Activated CD4-positive, alpha-beta T cell treated with anti-CD3 and anti-CD28 coated beads for 4 hours (primary cell): ENCODE measurements at regions not wholly inside any gene's neighbourhood (a gene's known extent, or its start where the extent isn't known, plus 50 kb on each side); places are given as distances from the start of the nearest gene placed in this dataset.
"Not testable (repeated sequence)": the region's sequence is repeated elsewhere in the genome, so short reads cannot be mapped to it uniquely, and the experiment has no call there.

Source experiments
- DNase-seq, 2 donors: peaks; one replicate each; pipeline ENCODE4 v3.0.0-alpha.2; 2020

DNA sequence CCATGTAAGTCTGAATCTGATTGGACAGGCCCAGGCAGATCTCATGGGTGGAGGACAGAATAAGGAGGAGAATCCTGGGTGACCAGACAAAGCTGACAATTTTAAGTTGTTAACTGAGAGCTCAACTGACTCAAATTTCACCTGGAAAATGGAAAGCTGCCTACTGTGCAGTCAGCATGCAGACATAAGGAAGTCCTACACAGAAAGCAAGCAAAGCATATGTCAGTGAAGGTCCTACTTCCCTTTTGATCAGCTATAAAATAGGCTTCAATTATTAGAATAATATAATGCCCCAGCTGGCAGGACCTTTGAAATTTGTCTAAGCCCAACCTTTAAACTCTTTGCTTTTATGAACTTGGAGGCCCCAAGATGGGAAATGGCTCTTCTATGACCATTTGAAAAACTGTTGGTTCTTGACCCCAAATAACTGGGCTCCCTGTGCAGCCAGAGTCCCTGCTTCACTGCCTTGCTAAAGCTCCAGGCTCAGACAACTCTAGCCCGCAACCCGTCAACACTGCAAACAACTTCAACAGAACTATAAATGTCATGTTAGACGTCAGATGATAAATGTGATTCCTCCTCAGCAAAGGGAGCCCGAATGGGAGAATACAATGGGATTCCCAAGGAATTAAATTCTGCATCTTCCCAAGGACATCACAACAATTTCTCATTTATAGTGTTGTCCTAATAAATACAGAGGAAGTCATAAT lies 118.9 kb upstream of the ADRA1B start:
- DNase-seq = no peak

DNA sequence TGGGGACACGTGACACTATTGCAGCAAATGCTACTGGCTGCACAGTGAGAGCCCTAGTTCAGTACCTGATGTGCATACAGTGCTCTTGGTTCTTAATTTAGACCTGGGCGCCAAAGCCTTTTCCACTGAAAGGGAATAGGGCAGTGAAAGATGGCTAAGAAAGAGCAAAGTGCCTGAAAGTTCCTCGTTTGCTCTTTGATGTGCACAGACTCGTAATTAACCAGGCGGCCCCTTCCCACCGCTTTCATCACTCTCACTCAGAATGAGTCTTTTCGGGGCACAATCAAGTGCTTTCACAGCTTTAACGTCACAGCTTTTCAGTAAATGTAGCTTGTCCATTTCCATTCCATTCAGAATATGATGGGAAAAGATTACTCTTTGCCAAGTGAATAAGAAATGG lies 116.6 kb upstream of the ADRA1B start:
- DNase-seq = no peak

DNA sequence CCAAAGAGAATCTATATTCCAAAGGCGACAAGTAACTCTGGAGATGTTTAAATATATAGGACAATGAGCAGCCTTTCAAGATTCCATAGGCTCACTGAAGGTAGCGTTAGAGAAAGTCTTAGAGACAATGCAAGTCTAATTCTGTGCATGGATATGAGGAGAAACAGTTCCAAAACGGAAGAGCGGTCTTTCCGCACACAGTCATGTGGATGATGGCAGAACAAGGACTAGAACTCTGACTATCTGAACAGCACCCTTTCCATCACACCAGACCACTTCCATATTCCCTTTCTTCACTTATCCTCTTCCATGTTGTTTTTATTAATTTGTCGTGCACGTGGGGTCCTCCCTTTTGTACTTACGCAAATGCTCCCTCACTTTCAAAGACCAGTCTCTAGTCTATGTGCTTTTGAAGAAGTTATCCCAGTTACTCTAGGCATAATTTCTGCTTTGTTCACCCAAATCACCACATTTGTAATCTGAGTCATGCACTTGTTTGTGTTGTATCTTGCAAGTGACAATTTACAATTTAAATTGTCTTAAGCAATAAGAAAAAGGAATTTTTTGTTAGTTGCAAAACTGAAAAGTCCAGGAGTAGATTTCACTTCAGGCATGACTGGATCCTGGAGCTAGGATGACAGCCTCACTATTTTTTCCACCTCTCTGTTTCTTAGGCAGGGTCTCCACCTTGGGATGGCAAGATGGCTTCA lies 116.0 kb upstream of the ADRA1B start:
- DNase-seq = no peak

DNA sequence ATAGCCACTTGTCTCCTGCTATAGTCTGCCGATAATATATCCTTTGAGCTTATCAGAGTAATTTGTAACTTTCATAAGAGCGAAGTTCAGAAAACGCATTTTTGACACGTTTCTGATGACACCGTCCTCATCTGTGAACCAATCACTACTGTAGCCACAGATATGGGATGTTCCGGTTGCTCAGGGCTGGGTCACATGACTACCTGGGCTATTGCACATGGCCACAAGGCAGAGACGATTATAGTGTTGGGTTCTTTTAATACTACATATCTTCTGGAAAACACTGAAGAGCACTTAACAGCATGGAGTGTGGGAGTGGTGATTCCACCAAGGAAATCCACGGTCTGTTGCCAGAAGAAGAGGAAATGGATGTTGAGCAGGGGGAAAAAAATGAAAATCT lies 115.0 kb upstream of the ADRA1B start:
- no peak for DNase-seq

DNA sequence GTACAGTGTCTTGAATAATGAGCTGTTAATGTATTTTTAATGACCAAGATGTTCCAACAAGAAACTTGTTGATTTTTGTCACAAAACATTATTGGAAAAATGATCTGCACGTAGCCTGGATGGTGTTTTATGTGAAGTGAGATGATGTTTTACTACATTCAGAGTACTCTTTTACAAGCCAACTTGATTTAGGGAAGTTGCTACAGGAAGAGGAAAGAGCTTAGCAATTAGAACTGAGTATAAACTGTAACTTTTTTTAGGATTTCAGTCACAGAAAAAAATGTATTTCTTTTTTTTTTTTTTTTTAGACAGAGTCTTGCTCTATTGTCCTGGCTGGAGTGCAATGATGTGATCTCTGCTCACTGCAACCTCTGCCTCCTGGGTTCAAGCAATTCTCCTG lies 113.6 kb upstream of the ADRA1B start:
- DNase-seq = no peak

DNA sequence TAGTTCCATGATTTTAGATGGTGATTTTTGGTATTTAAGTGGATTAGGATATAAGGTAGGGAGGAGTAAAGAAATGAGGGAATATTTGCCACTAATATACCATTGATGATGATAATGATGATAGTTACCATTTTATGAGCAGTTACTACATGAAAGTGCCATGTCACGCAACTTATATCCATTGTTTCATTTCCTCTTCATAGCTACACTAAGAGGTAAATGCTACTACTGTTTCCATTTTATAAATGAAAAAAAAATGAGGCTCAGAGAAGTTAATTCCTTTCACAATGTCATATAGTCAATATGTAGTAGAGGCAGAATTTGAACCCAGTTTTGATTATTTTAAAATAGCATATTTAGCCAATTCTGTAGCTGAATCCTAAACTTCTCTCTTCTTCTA lies 112.2 kb upstream of the ADRA1B start:
- DNase-seq = no peak

DNA sequence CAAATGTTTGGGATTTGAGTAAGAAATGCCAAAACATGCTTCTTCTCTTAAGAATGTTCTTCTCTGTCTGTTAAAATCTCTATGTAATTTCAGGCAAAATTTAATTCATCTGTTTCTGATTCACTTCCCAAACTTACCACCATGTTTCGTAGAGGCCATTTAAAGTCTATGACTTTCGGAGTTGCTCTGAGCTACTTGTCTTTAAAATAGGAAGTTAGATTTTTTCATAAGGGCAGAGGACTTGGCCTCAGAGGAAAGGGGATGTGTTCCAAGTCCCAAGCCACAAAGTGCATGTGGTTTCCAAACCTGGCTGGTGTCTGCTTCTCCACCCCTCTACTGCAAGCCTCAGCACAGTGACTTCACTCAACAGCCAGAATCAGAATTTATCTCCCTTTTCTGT lies 111.3 kb upstream of the ADRA1B start:
- no peak for DNase-seq

DNA sequence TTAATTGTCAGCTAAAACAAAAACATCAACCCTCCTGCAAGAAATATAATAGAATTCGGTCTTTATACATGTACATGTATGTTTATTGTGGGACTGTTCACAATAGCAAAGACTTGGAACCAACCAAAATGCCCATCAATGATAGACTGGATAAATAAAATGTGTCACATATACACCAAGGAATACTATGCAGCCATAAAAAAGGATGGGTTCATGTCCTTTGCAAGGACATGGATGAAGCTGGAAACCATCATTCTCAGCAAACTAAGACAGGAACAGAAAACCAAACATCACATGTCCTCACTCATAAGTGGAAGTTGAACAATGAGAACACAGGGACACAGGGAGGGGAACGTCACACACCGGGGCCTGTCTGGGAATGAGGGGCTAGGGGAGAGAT lies 109.1 kb upstream of the ADRA1B start:
- DNase-seq = not testable (repeated sequence)

DNA sequence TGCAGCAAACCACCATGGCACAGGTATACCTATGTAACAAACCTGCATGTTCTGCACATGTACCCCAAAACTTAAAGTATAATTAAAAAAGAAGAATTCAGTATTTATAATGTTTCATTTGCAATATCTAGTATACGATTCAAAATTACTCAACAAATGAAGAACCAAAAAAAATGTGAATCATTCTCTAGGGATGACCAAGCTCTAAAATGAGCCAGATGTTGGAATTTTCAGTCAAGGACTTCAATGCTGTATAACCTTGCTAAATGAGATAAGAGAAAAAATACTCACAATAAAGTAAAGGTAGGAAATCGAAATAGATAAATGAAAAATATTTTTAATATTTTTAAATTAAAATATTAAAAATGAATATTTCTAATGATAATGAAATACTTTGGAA lies 108.7 kb upstream of the ADRA1B start:
- no peak for DNase-seq

DNA sequence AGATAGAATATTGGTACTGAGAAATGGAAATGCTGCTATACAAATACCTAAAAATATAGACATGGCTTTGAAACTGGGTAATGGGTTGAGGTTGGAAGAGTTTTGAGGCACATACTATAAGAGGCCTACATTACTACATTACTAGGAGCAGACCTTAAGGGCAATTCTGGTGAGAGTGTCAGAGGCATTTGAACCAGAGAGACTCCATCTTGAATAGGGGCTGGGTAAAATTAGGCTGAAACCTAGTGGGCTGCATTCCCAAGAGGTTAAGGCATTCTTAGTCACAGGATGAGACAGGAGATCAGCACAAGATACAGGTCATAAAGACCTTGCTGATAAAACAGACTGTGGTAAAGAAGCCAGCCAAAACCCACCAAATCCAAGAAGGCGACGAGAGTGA lies 104.6 kb upstream of the ADRA1B start:
- no peak for DNase-seq

DNA sequence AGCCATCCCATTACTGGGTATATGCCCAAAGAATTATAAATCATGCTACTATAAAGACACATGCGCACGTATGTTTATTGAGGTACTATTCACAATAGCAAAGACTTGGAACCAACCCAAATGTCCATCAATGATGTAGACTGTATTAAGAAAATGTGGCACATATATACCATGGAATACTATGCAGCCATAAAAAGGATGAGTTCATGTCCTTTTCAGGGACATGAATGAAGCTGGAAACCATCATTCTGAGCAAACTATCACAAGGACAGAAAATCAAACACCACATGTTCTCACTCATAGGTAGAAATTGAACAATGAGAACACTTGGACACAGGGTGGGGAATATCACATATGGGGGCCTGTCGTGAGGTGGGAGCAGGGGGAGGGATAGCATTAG lies 103.5 kb upstream of the ADRA1B start:
- DNase-seq = not testable (repeated sequence)

DNA sequence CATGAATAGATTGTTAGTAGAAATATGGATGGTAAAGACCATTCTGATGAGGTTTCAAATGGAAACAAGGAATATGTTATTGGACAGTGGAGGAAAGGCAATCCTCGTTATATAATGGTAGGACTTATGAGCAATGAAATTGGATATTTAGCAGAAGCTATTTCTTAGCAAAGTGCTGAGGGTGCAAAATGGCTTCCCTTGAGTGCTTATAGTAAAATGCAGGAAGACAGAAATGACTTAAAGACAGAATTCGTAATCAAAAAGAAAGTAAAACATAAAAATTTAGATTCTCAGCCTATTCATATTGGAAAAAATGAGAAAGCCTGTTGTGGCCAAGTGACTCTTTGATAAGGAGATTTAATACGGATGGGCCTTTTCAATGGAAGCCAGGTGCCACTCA lies 102.1 kb upstream of the ADRA1B start:
- DNase-seq = no peak

DNA sequence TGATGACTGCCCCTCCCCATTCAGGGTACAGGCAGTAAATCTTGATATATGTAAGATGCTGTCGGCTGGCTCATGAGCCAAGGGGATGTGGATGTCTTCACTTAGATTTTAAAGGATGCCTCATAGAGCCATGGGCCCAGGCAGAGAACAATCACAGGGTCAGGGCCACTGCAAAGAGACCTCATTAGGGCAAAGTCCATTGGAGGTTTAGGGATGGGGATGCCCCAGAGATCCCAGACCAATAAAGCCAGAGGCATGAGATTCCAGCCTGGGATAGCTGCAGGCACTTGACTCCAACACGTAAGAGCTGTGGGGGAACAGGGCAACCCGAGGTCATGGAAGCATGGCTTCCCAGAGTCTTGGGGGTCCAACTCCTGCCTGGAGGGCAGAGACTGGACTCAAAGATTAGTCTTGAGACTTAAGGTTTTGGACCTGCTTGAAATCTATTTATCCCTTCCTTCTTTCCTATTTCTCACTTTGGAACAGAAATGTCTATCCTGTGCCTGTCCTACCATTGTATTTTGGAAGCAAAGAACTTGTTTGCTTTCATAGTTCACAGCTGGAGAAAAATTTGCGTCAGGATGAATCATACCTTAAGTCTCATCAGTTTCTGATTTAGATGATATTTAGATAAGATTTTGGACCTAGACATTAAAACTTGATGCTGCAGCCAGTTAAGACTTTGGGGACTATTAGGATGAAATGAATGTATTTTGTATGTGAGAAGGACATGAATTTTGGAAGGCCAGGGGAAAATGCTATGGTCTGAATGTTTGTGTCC lies 101.3 kb upstream of the ADRA1B start:
- DNase-seq = no peak

DNA sequence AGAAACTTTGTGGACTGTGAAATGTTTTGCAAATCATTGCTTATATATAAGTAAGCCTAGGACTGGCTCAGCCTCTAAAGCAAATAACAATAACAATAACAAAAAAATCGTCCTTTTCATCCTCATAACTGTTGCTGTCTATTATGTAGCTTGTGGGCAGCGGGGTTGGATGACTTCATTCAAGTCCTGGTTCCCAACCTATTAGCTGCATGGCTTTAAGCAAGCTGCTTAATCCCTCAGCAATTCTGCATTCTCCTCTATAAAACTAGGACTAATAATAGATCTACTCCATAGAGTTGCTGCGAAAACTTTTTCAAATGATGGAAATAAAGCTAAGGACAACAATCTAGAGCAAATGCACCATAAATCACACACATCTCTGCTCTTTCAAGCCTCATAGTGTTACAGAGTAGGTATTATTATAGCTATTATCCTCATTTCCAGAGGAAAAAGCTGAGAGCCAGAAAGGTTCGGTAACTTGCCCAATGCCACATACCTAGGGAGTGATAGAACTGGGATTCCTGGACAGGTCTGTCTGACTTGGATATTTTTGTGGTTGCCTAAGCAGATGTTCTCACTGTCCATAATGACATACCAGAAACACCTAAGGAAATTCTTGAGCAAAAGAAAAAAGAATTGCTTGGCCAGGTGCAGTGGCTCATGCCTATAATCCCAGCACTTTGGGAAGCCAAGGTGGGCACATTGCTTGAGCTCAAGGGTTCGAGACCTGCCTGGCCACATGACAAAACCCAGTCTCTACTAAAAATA lies 98.8 kb upstream of the ADRA1B start:
- no peak for DNase-seq

DNA sequence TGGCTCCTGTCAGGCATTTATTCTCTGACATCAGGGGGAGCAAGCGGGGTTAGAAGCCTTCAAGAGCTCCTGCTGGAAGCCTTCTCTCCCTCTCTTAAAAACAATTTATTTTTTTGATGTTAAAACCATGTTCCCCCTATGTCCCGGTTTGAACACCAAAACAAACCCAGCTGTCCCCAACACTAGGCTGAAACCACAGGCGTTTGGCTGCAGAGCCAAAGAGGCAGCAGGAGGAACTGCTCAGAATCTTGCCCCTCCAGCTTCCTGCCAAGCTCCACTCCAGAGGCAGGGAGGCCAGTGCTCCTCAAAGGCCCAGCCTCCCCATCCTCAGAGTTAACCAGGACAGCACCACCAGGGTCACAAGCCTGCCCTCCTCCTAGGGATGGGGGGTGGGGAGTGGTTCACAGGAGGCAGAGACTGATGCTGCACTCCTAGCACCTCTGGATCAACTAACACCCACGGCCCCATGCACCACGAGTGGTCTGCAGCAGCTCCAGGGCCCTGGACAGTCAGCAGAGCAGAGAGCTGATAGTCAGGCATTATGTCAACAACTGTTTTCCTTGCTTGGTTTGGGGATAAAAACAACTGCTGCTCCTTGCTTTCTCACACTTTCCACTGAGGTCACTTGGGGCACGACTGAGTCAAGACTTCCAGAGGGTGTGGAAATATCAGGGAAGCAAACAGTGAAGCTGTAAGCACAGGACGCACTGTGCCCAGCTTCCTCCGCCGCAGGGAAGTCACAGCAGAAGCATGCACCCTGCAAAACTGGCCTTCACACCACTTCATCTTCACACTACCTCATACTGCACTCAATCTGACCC lies 96.5 kb upstream of the ADRA1B start:
- DNase-seq = no peak

DNA sequence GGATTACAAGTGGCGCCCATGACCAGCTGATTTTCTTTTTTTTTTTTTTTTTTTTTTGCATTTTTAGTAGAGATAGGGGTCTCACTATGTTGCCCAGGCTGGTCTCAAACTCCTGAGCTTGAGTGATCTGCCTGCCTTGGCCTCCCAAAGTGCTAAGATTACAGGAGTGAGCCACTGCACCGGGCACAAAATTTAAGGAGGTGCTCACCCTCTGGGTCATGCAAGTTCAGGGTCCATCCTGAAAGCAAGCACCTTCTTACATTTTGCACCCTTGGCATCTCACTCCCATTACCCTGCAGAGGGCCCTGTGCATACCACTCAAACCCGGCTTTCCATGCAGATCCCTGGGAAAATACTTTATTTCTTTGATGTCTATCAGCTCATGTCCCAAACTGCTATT lies 95.6 kb upstream of the ADRA1B start:
- DNase-seq = no peak

DNA sequence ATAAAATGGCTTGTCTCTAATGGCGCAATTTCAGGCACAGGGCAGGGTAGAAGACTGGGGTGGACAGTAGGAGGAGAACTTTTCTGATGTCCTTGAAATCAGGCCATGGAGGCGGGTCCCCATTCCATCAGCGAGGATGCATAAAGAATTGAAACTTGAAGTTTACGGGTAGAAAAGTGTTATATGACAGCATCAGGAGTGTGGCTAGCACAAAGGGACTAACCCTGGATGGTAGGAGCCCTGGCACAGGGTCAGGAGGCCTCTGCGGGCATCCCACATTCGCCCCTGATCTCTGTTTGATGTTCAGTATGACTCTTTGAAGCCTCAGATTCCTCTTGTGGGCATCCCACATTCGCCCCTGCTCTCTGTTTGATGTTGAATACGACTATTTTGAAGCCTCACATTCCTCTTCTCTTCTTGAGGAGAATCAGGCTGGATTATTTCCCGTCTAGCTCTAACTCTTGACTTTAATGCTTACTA lies 94.8 kb upstream of the ADRA1B start:
- DNase-seq = no peak

DNA sequence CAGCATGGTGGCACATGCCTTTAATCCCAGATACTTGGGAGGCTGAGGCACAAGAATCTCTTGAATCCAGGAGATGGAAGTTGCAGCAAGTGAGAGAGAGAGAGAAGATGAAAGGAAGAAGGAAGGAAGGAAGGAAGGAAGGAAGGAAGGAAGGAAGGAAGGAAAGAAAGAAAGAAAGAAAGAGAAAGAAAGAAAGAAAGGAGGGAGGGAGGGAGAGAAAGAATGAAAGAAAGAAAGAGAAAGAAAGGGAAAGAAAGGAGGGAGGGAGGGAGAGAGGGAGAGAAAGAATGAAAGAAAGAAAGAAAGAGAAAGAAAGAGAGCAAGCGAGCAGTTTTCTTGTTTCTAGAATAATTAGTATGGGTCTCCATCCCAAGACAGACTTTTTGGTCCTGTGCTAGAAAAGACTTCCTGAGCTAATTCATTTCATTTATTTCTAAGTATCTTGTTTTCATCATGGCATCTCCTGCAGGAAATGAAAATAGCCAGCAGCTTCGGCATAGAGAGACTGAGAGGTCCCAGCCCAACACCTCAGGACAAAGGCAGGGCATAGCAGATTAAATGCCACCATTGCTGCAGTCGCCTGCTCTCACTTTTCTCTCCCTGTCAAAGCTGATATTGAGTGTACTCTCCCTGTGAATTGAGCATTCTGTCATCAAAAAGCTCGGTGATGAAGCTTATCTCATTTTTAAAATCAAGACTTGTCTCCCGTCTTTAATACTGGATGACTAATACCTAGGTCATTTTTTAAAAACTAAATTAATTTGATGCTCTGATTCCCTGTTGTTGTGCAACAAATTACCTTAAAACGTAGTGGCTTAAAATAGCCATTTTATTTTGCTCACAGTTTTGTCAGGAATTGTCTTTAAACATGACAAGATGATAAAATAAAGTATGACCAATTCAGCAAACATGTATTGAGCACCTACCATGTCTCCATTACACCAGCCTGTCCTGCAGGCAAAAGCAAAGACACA lies 91.8 kb upstream of the ADRA1B start:
- no peak for DNase-seq

DNA sequence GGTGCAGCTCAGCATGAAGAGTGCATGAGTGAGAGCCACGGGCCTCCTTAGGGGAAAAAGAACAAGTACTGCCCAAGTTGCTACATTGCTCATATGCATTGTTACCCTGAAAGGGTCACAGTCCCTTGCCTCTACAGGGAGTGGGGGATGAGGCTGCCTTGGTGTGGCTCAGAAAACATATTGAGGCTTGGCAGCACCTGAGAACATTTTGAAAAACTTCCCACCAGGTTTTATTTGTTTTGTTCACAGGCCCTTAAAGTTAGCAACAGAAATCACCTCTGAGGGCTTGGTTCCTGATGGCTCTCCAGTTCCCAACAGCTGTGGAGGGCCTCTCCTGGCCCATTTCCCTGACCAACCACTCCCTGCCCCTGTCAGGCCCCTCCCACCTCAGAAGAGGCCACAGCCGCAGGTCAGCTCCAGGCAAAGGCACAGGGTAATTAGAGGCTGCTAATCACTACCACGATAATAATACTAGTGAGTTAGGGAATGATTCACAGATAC lies 90.7 kb upstream of the ADRA1B start:
- no peak for DNase-seq

DNA sequence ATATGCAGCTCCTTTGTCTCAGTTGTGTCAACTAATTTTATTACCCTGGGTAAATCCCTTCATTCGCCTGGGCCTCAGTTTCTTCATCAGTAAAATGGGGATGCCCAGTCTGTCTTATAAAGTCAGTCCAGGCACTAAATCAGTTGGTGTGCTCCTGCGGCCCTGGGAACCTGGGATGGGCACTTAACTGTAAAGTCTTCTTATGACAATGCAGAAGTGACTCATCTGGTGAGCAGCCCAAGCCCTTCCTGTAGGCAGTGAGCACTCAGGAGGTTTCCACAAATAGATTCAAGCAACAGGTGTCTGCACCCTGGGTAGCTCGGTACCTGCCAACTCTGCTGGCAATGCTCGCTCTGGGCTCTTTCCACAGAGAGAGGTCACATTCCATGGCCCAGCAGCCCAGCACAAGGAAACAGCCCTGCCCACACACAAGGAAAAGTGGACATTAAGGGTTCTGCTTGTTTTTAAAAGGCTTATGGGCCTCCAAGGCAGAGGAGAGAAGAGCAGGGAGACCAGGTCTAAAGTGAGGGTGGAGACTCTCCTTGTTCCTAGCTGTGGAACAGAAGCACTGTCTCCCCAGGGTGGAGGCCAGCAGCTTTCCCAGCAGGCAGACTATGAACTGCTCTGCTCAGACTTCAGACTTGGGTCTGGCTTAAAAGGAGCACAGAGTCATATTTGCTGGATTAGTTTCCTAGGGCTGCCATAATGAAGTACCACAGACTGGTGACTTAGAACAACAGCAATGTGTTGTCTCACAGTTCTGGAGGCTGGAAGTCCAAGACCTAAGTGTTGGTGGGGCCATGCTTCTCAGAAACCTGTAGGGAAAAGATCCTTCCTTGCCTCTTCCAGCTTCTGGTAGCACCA lies 89.7 kb upstream of the ADRA1B start:
- no peak for DNase-seq
